Loucy (cell line): ENCODE measurements at regions not wholly inside any gene's neighbourhood (a gene's known extent, or its start where the extent isn't known, plus 50 kb on each side); places are given as distances from the start of the nearest gene placed in this dataset.

ENCODE experiments used
- H2AFZ ChIP-seq: fragments of 200-600 bp; sonication (generic); 2 replicates; pipeline ENCODE4 v1.6.0; 2016; ENCODE audit warnings: antibody characterized with exemption, mild to moderate bottlenecking, low read length, moderate library complexity
- H3F3A ChIP-seq: fragments of 200-600 bp; 2 replicates; pipeline ENCODE4 v1.6.0; 2016; ENCODE audit warnings: antibody characterized with exemption, low read depth, mild to moderate bottlenecking
- H3K27me3 ChIP-seq: fragments of 200-600 bp; sonication (generic); 2 replicates; pipeline ENCODE4 v1.6.1; 2014; ENCODE audit warnings: low read length, mild to moderate bottlenecking; ENCODE audit not compliant: insufficient read depth, poor library complexity, severe bottlenecking
- H3K36me3 ChIP-seq: fragments of 200-600 bp; sonication (generic); 2 replicates; pipeline ENCODE4 v1.6.1; 2016; ENCODE audit warnings: low read length; ENCODE audit not compliant: insufficient read depth
- H3K4me1 ChIP-seq: fragments of 200-600 bp; sonication (generic); 2 replicates; pipeline ENCODE4 v1.5.1; 2014; ENCODE audit warnings: low read length, mild to moderate bottlenecking; ENCODE audit not compliant: insufficient read depth, poor library complexity, severe bottlenecking
- H3K4me2 ChIP-seq: fragments of 200-600 bp; sonication (generic); 2 replicates; pipeline ENCODE4 v1.6.0; 2014; ENCODE audit warnings: antibody characterized with exemption, low read length, low read depth, mild to moderate bottlenecking; ENCODE audit not compliant: poor library complexity, severe bottlenecking
- H3K4me3 ChIP-seq: fragments of 200-600 bp; sonication (generic); 2 replicates; pipeline ENCODE4 v1.5.1; 2014; ENCODE audit warnings: low read length, mild to moderate bottlenecking, mixed read lengths; ENCODE audit not compliant: poor library complexity, severe bottlenecking
- H3K79me2 ChIP-seq: fragments of 200-600 bp; sonication (generic); 2 replicates; pipeline ENCODE4 v1.6.1; 2014; ENCODE audit warnings: low read length; ENCODE audit not compliant: insufficient read depth
- H3K9ac ChIP-seq: fragments of 200-600 bp; sonication (generic); 2 replicates; pipeline ENCODE4 v1.6.0; 2014; ENCODE audit warnings: mild to moderate bottlenecking, low read depth, low read length, moderate library complexity; ENCODE audit not compliant: poor library complexity, severe bottlenecking
- H3K9me2 ChIP-seq: fragments of 200-600 bp; sonication (generic); replicated peaks from 2 replicates; pipeline ENCODE4 v1.6.1; 2016; ENCODE audit warnings: low read depth, low read length, mixed read lengths
- H3K9me3 ChIP-seq: fragments of 200-600 bp; sonication (generic); 2 replicates; pipeline ENCODE4 v1.6.1; 2014; ENCODE audit warnings: mild to moderate bottlenecking, antibody characterized with exemption, low read length, low read depth; ENCODE audit not compliant: insufficient read depth
- H4K20me1 ChIP-seq: fragments of 200-600 bp; sonication (generic); 2 replicates; pipeline ENCODE4 v1.6.0; 2014; ENCODE audit warnings: antibody characterized with exemption, low read length, mild to moderate bottlenecking; ENCODE audit not compliant: insufficient read depth, poor library complexity, severe bottlenecking
- CTCF ChIP-seq: fragments of 200-600 bp; sonication (generic); conservative IDR thresholded peaks from 2 replicates; pipeline ENCODE4 v1.5.1; 2014; ENCODE audit warnings: mild to moderate bottlenecking, antibody characterized with exemption, low read length
- EZH2phosphoT487 ChIP-seq: fragments of 200-600 bp; IDR thresholded peaks from 2 replicates; pipeline ENCODE4 v1.6.1; 2018; ENCODE audit warnings: antibody characterized with exemption, mild to moderate bottlenecking, moderate library complexity, borderline replicate concordance

GRCh38 chrX:111005166-111005565, 90.8 kb upstream of the PAK3 start:
- Histone ChIP-seq H4K20me1 (no peaks in the 10 kb centered on the region), H3K27me3 (no peaks in the 10 kb centered on the region), H3K79me2 (no peaks in the 10 kb centered on the region), H3K36me3 (no peaks in the 10 kb centered on the region), H2AFZ (no peak overlapping the region), H3K4me3 (no peak overlapping the region), H3K4me2 (no peak overlapping the region), H3K9me2 (no peaks in the 10 kb centered on the region), H3F3A (no peaks in the 10 kb centered on the region), H3K9me3 (no peaks in the 10 kb centered on the region), H3K9ac (no peak overlapping the region), H3K4me1 (no peaks in the 10 kb centered on the region)
- TF ChIP-seq CTCF (no peak), EZH2phosphoT487 (no peak)

GRCh38 chrX:111003118-111003517, 92.9 kb upstream of the PAK3 start:
- no peak overlapping the region for H2AFZ ChIP-seq
- H3K4me1 ChIP-seq: no peaks in the 10 kb centered on the region
- H3F3A ChIP-seq: no peaks in the 10 kb centered on the region
- no peaks in the 10 kb centered on the region for H3K36me3 ChIP-seq
- no peak overlapping the region for H3K9ac ChIP-seq
- H3K4me3 ChIP-seq: no peak overlapping the region
- no peaks in the 10 kb centered on the region for H4K20me1 ChIP-seq
- TF ChIP-seq EZH2phosphoT487 (no peak), CTCF (no peak)
- no peaks in the 10 kb centered on the region for H3K79me2 ChIP-seq
- no peaks in the 10 kb centered on the region for H3K27me3 ChIP-seq
- H3K4me2 ChIP-seq: no peak overlapping the region
- no peaks in the 10 kb centered on the region for H3K9me3 ChIP-seq
- H3K9me2 ChIP-seq: no peaks in the 10 kb centered on the region

GRCh38 chrX:110992611-110993010, 103.4 kb upstream of the PAK3 start:
- Histone ChIP-seq H3K9me2 (no peaks in the 10 kb centered on the region), H3K4me3 (no peak overlapping the region), H2AFZ (no peak overlapping the region), H3K36me3 (no peaks in the 10 kb centered on the region), H3K9me3 (no peaks in the 10 kb centered on the region), H3K4me2 (no peak overlapping the region), H3K27me3 (no peaks in the 10 kb centered on the region), H3K4me1 (no peaks in the 10 kb centered on the region), H3K9ac (no peak overlapping the region), H3F3A (no peaks in the 10 kb centered on the region), H3K79me2 (no peaks in the 10 kb centered on the region), H4K20me1 (no peaks in the 10 kb centered on the region)
- TF ChIP-seq CTCF (peak; percentile 61), EZH2phosphoT487 (no peak)
